HFFc6 (cell line): ENCODE measurements at regions not wholly inside any gene's neighbourhood (a gene's known extent, or its start where the extent isn't known, plus 50 kb on each side); places are given as distances from the start of the nearest gene placed in this dataset.
"Not testable (repeated sequence)": the region's sequence is repeated elsewhere in the genome, so short reads cannot be mapped to it uniquely, and the experiment has no call there.

Experiments
- DNase-seq: peaks from one replicate; pipeline ENCODE4 v3.0.0-alpha.2; 2018
- H3K27ac Mint-ChIP-seq: 2 replicates; pipeline ENCODE4 v1.8.0; 2020; ENCODE audit warnings: mild to moderate bottlenecking, mixed read lengths
- H3K27me3 Mint-ChIP-seq: 2 replicates; pipeline ENCODE4 v1.8.0; 2021; ENCODE audit warnings: mild to moderate bottlenecking, moderate library complexity, mixed read lengths; ENCODE audit not compliant: insufficient read depth
- H3K36me3 Mint-ChIP-seq: 2 replicates; pipeline ENCODE4 v1.8.0; 2021; ENCODE audit warnings: low read depth, mixed read lengths
- H3K4me1 Mint-ChIP-seq: 2 replicates; pipeline ENCODE4 v1.8.0; 2020; ENCODE audit warnings: low read depth, mixed read lengths
- H3K4me3 Mint-ChIP-seq: 2 replicates; pipeline ENCODE4 v1.8.0; 2020; ENCODE audit warnings: mild to moderate bottlenecking, moderate library complexity, mixed read lengths
- H3K9me3 Mint-ChIP-seq: 2 replicates; pipeline ENCODE4 v1.8.0; 2020; ENCODE audit warnings: mild to moderate bottlenecking, mixed read lengths
- CTCF ChIP-seq: fragments of 200-600 bp; sonication (generic); IDR thresholded peaks from 2 replicates; pipeline ENCODE4 v1.5.0; 2021; ENCODE audit warnings: antibody characterized with exemption, mild to moderate bottlenecking

- TF ChIP-seq CTCF = no peak
- Mint-ChIP-seq H3K36me3 (no peaks in the 10 kb centered on the region), H3K27me3 (peaks cover 10% of the 10 kb centered on the region), H3K27ac (no peak overlapping the region), H3K4me3 (no peak overlapping the region), H3K4me1 (no peaks in the 10 kb centered on the region), H3K9me3 (no peaks in the 10 kb centered on the region)
- DNase-seq = no peak
Observed at GRCh38 chr1:112828716-112829115, 113.6 kb upstream of the PPM1J start.

- H3K9me3 Mint-ChIP-seq, H3K27me3 Mint-ChIP-seq, DNase-seq, H3K4me3 Mint-ChIP-seq, H3K4me1 Mint-ChIP-seq, H3K36me3 Mint-ChIP-seq, H3K27ac Mint-ChIP-seq: not testable (repeated sequence)
Observed at GRCh38 chr1:112827391-112827790, 112.3 kb upstream of the PPM1J start.

GRCh38 chr1:112826217-112826944, 111.2 kb upstream of the PPM1J start:
- H3K4me1 Mint-ChIP-seq = no peaks in the 10 kb centered on the region
- no peaks in the 10 kb centered on the region for H3K36me3 Mint-ChIP-seq
- no peak overlapping the region for H3K4me3 Mint-ChIP-seq
- no peaks in the 10 kb centered on the region for H3K9me3 Mint-ChIP-seq
- peaks cover 10% of the 10 kb centered on the region for H3K27me3 Mint-ChIP-seq
- H3K27ac Mint-ChIP-seq = no peak overlapping the region
- no peak for TF ChIP-seq CTCF
- DNase-seq = no peak

GRCh38 chr1:112825563-112826216, 110.6 kb upstream of the PPM1J start:
- not testable (repeated sequence) for H3K4me1 Mint-ChIP-seq, H3K36me3 Mint-ChIP-seq, H3K27ac Mint-ChIP-seq, H3K9me3 Mint-ChIP-seq, H3K4me3 Mint-ChIP-seq, H3K27me3 Mint-ChIP-seq, DNase-seq

- H3K36me3 Mint-ChIP-seq, H3K27me3 Mint-ChIP-seq, H3K4me1 Mint-ChIP-seq, H3K27ac Mint-ChIP-seq, DNase-seq, H3K9me3 Mint-ChIP-seq, H3K4me3 Mint-ChIP-seq: not testable (repeated sequence)
Observed at GRCh38 chr1:112825075-112825474, 109.9 kb upstream of the PPM1J start.

GRCh38 chr1:112821307-112822063, 106.4 kb upstream of the PPM1J start:
- H3K27me3 Mint-ChIP-seq, DNase-seq, H3K36me3 Mint-ChIP-seq, H3K4me3 Mint-ChIP-seq, H3K27ac Mint-ChIP-seq, H3K9me3 Mint-ChIP-seq: not testable (repeated sequence)
- H3K4me1 Mint-ChIP-seq = peaks cover 15% of the 10 kb centered on the region

- Mint-ChIP-seq H3K27me3 (peaks cover 1% of the 10 kb centered on the region), H3K9me3 (no peaks in the 10 kb centered on the region), H3K36me3 (no peaks in the 10 kb centered on the region), H3K4me3 (peak overlapping the region; percentile 44; the same call in 1 of the 2 replicates), H3K27ac (peak overlapping the region; percentile 69), H3K4me1 (peaks cover 15% of the 10 kb centered on the region)
- DNase-seq = peak; percentile 60
- TF ChIP-seq CTCF = no peak
Observed at GRCh38 chr1:112818990-112819689, 104.0 kb upstream of the PPM1J start.
